HepG2 (cell line): ENCODE measurements at regions not wholly inside any gene's neighbourhood (a gene's known extent, or its start where the extent isn't known, plus 50 kb on each side); places are given as distances from the start of the nearest gene placed in this dataset.

Experiments
- ATAC-seq: fragments of 200-7000 bp; cut with Tn5 transposase; 3 replicates; pipeline ENCODE4 v1.9.1; 2020; ENCODE audit warnings: mild to moderate bottlenecking, moderate library complexity
- BruUV-seq: library from RNA; stranded (reverse); fragments of 400-500 nt; replicated peaks from 2 replicates; lab custom pipeline; 2021; lab: Mats Ljungman, UMichigan
- CTCF ChIA-PET: fragments of 300-600 bp; formaldehyde crosslinking; extraction: SDS; loops from one replicate; lab custom pipeline; 2021; ENCODE audit warnings: low total read pairs, inconsistent platforms, low intra/inter-chr PET ratio; lab: Yijun Ruan, JAX
- POLR2A ChIA-PET: fragments of 350-600 bp; sonication (Branson Sonifier 250); formaldehyde crosslinking; loops from one replicate; lab custom pipeline; 2020; ENCODE audit warnings: antibody characterized with exemption, inconsistent platforms; lab: Yijun Ruan, JAX
- DNase-seq: peaks from one replicate; pipeline ENCODE4 v3.0.0-alpha.2; 2015; ENCODE audit warnings: low spot score
- FAIRE-seq: peaks from 3 replicates; lab custom pipeline; 2011; peaks lifted over from hg19 to GRCh38; lab: Jason Lieb, UNC
- H2AFZ ChIP-seq: one replicate; pipeline ENCODE4 v1.6.1; 2011; ENCODE audit warnings: low read length, inconsistent platforms
- H3K27ac ChIP-seq: fragments of 300-600 bp; 3 replicates; pipeline ENCODE4 v1.8.0; 2011; ENCODE audit warnings: mixed run types, mild to moderate bottlenecking, mixed read lengths, low read length, inconsistent platforms; ENCODE audit not compliant: insufficient read depth; ENCODE audit errors: extremely low read length
- H3K27me3 ChIP-seq, 2 experiments: fragments of 200-600 bp in 1 of 2; 2 replicates in 1 of 2; 3 replicates in 1 of 2; pipeline versions ENCODE4 v1.6.0 to v1.8.0; 2011; ENCODE audit warnings: low read length in 2 of 2, mild to moderate bottlenecking in 2 of 2, moderate library complexity in 2 of 2, inconsistent platforms in 1 of 2; ENCODE audit not compliant: insufficient read depth in 2 of 2, control insufficient read depth in 1 of 2
- H3K36me3 ChIP-seq, 2 experiments: fragments of 200-600 bp in 1 of 2; replicated peaks in 1 of 2; 2 replicates in 1 of 2; 3 replicates in 1 of 2; pipeline versions ENCODE4 v1.5.1 to v1.8.0; 2011; ENCODE audit warnings: low read length in 2 of 2, inconsistent platforms in 1 of 2; ENCODE audit not compliant: insufficient read depth in 2 of 2, control insufficient read depth in 1 of 2
- H3K4me1 ChIP-seq: 2 replicates; pipeline ENCODE4 v1.5.1; 2012; ENCODE audit warnings: low read length, inconsistent platforms; ENCODE audit not compliant: insufficient read depth
- H3K4me2 ChIP-seq: 2 replicates; pipeline ENCODE4 v1.6.0; 2011; ENCODE audit warnings: low read depth, low read length, inconsistent platforms
- H3K4me3 ChIP-seq, 3 experiments: fragments of 200-600 bp in 1 of 3; sonication (generic), shearing (Covaris generic) in 1 of 3; replicated peaks in 1 of 3; 2 replicates each; pipeline ENCODE4 v1.5.1; 2011 to 2016; ENCODE audit warnings: low read length in 3 of 3, inconsistent platforms in 2 of 3, low read depth in 2 of 3, mild to moderate bottlenecking in 2 of 3, control low read depth in 1 of 3, mixed read lengths in 1 of 3; ENCODE audit not compliant: insufficient read depth in 1 of 3
- H3K79me2 ChIP-seq: one replicate; pipeline ENCODE4 v1.6.1; 2011; ENCODE audit warnings: low read length, inconsistent platforms; ENCODE audit not compliant: insufficient read depth
- H3K9ac ChIP-seq: 2 replicates; pipeline ENCODE4 v1.6.0; 2011; ENCODE audit warnings: mild to moderate bottlenecking, low read depth, low read length, inconsistent platforms; ENCODE audit not compliant: insufficient read depth
- H3K9me3 ChIP-seq: 2 replicates; pipeline ENCODE4 v1.5.1; 2012; ENCODE audit warnings: mild to moderate bottlenecking, low read length
- H4K20me1 ChIP-seq: 2 replicates; pipeline ENCODE4 v1.6.0; 2011; ENCODE audit warnings: inconsistent platforms, mild to moderate bottlenecking, low read length, moderate library complexity; ENCODE audit not compliant: insufficient read depth
- ATF7 ChIP-seq, 2 experiments: fragments of 450-650 bp in 1 of 2; sonication (generic) in 1 of 2; formaldehyde crosslinking in 1 of 2; IDR thresholded peaks; 2 replicates each; pipeline versions ENCODE4 v1.4.0 to v1.6.1; 2016 to 2020; ENCODE audit warnings: antibody characterized with exemption in 1 of 2, mild to moderate bottlenecking in 1 of 2, missing genetic modification reagents in 1 of 2
- CREB1 ChIP-seq, 2 experiments: fragments of 450-650 bp in 1 of 2; IDR thresholded peaks; 2 replicates each; pipeline ENCODE4 v1.6.1; 2016 to 2017; ENCODE audit warnings: control low read depth in 1 of 2, mild to moderate bottlenecking in 1 of 2, missing compliant biosample characterization in 1 of 2, missing genetic modification characterization in 1 of 2
- EP300 ChIP-seq, 3 experiments: sonication (generic) in 1 of 3; formaldehyde crosslinking in 1 of 3; IDR thresholded peaks; 2 replicates each; pipeline versions ENCODE4 v1.5.1 to v1.6.1; 2011 to 2020; ENCODE audit warnings: low read depth in 2 of 3, low read length in 2 of 3, borderline replicate concordance in 1 of 3, improper control_type of control experiment in 1 of 3, mild to moderate bottlenecking in 1 of 3, missing genetic modification reagents in 1 of 3, moderate library complexity in 1 of 3
- ETS1 ChIP-seq: sonication (generic); formaldehyde crosslinking; IDR thresholded peaks from 2 replicates; pipeline ENCODE4 v1.4.0; 2020; ENCODE audit warnings: missing genetic modification reagents
- IKZF1 ChIP-seq: fragments of 450-650 bp; IDR thresholded peaks from 2 replicates; pipeline ENCODE4 v1.7.1; 2016
- NBN ChIP-seq: fragments of 450-650 bp; conservative IDR thresholded peaks from 2 replicates; pipeline ENCODE4 v1.6.1; 2017
- PHB2 ChIP-seq: fragments of 450-650 bp; IDR thresholded peaks from 2 replicates; pipeline ENCODE4 v1.6.1; 2018; ENCODE audit not compliant: partially characterized antibody
- SALL2 ChIP-seq: sonication (generic); formaldehyde crosslinking; IDR thresholded peaks from 2 replicates; pipeline ENCODE4 v1.8.1; 2023; ENCODE audit warnings: mild to moderate bottlenecking, missing genetic modification reagents, inconsistent platforms
- SMARCE1 ChIP-seq: fragments of 450-650 bp; IDR thresholded peaks from 2 replicates; pipeline ENCODE4 v1.6.1; 2017; ENCODE audit warnings: borderline replicate concordance
- ZBTB42 ChIP-seq: sonication (generic); formaldehyde crosslinking; IDR thresholded peaks from 2 replicates; pipeline ENCODE4 v1.5.0; 2020; ENCODE audit warnings: mild to moderate bottlenecking, missing genetic modification reagents
- ZFP41 ChIP-seq: sonication (generic); formaldehyde crosslinking; IDR thresholded peaks from 2 replicates; pipeline ENCODE4 v1.4.0; 2020; ENCODE audit warnings: mild to moderate bottlenecking, missing genetic modification reagents, borderline replicate concordance
- ZNF33A ChIP-seq: sonication (generic); formaldehyde crosslinking; IDR thresholded peaks from 2 replicates; pipeline ENCODE4 v1.5.1; 2020; ENCODE audit warnings: missing genetic modification reagents, mild to moderate bottlenecking, moderate library complexity, borderline replicate concordance
- ZNF614 ChIP-seq: IDR thresholded peaks from 2 replicates; pipeline ENCODE4 v1.6.1; 2018; ENCODE audit warnings: missing biosample characterization, missing genetic modification reagents, inconsistent platforms, borderline replicate concordance
- ZNF782 ChIP-seq: sonication (generic); formaldehyde crosslinking; IDR thresholded peaks from 2 replicates; pipeline ENCODE4 v1.4.0; 2020; ENCODE audit warnings: missing genetic modification reagents, mild to moderate bottlenecking, borderline replicate concordance
- ZNF784 ChIP-seq: sonication (generic); formaldehyde crosslinking; IDR thresholded peaks from 2 replicates; pipeline ENCODE4 v1.5.1; 2020; ENCODE audit warnings: missing genetic modification reagents, mild to moderate bottlenecking, borderline replicate concordance
- WGBS: methylation state at CpG from one replicate; pipeline ENCODE4 v1.1.6; 2017; ENCODE audit warnings: low lambda C conversion rate; 5-methylcytosine and 5-hydroxymethylcytosine counted together
- in situ Hi-C: cut with HindIII; loops from 2 replicates; pipeline ENCODE4 v1.10.0; 2017; ENCODE audit warnings: low pct_unique_long_range_greater_than_20kb; ENCODE audit not compliant: extremely low pct_ligation_motif_present
- intact Hi-C: fragments of 100-400 bp; cut with micrococcal nuclease; formaldehyde crosslinking; loops from one replicate; pipeline ENCODE4 v1.10.0; 2022; ENCODE audit not compliant: unreplicated experiment
- TF ChIP-seq, protein P1 (sequence below): fragments of 450-650 bp; IDR thresholded peaks from 2 replicates; pipeline ENCODE4 v1.6.1; 2016
- TF ChIP-seq, protein P2 (sequence below): sonication (generic); formaldehyde crosslinking; IDR thresholded peaks from 2 replicates; pipeline ENCODE4 v1.5.1; 2020; ENCODE audit warnings: mild to moderate bottlenecking, missing genetic modification reagents, moderate library complexity

DNA sequence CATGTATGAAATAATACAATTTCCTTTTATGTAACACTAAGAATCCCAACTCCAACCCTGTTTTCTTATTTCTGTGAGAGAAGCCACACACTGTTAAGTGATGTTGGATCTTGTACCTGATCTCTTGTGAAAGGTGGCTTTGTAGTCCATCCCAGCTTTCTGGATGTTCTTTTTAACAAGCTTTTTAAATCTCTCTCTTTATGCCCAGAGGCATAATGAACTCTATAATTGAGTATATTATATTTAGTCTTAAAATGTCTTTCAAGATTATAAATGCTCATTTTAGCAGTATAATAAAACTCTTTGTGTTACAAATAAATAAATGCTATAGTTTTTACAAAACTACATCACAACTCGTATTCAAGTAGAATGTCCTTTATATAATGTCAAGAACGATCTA is 922.1 kb downstream of the EPHA7 start:
- BruUV-seq = no TSS peak
- ATAC-seq = no peak
- intact Hi-C loops = no loop called here
- no peaks in the 10 kb centered on the region for H3K9me3 ChIP-seq
- no peak overlapping the region for H2AFZ ChIP-seq
- no peaks in the 10 kb centered on the region for H3K27me3 ChIP-seq
- H3K79me2 ChIP-seq = no peaks in the 10 kb centered on the region
- H3K27ac ChIP-seq = no peak overlapping the region
- no peak overlapping the region for H3K4me3 ChIP-seq
- 1% methylated on average over 2 of the region's 2 CpGs for WGBS
- no peaks in the 10 kb centered on the region for H3K4me1 ChIP-seq
- in situ Hi-C loops = no loop called here
- no peaks in the 10 kb centered on the region for H3K36me3 ChIP-seq
- FAIRE-seq = no peak
- no peaks in the 10 kb centered on the region for H4K20me1 ChIP-seq
- POLR2A ChIA-PET = no interaction called here
- H3K4me2 ChIP-seq = no peak overlapping the region
- DNase-seq = no peak
- H3K9ac ChIP-seq = no peak overlapping the region
- CTCF ChIA-PET = no interaction called here
- TF ChIP-seq, protein P1, sequence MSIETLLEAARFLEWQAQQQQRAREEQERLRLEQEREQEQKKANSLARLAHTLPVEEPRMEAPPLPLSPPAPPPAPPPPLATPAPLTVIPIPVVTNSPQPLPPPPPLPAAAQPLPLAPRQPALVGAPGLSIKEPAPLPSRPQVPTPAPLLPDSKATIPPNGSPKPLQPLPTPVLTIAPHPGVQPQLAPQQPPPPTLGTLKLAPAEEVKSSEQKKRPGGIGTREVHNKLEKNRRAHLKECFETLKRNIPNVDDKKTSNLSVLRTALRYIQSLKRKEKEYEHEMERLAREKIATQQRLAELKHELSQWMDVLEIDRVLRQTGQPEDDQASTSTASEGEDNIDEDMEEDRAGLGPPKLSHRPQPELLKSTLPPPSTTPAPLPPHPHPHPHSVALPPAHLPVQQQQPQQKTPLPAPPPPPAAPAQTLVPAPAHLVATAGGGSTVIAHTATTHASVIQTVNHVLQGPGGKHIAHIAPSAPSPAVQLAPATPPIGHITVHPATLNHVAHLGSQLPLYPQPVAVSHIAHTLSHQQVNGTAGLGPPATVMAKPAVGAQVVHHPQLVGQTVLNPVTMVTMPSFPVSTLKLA = no peak
- TF ChIP-seq, protein P2, sequence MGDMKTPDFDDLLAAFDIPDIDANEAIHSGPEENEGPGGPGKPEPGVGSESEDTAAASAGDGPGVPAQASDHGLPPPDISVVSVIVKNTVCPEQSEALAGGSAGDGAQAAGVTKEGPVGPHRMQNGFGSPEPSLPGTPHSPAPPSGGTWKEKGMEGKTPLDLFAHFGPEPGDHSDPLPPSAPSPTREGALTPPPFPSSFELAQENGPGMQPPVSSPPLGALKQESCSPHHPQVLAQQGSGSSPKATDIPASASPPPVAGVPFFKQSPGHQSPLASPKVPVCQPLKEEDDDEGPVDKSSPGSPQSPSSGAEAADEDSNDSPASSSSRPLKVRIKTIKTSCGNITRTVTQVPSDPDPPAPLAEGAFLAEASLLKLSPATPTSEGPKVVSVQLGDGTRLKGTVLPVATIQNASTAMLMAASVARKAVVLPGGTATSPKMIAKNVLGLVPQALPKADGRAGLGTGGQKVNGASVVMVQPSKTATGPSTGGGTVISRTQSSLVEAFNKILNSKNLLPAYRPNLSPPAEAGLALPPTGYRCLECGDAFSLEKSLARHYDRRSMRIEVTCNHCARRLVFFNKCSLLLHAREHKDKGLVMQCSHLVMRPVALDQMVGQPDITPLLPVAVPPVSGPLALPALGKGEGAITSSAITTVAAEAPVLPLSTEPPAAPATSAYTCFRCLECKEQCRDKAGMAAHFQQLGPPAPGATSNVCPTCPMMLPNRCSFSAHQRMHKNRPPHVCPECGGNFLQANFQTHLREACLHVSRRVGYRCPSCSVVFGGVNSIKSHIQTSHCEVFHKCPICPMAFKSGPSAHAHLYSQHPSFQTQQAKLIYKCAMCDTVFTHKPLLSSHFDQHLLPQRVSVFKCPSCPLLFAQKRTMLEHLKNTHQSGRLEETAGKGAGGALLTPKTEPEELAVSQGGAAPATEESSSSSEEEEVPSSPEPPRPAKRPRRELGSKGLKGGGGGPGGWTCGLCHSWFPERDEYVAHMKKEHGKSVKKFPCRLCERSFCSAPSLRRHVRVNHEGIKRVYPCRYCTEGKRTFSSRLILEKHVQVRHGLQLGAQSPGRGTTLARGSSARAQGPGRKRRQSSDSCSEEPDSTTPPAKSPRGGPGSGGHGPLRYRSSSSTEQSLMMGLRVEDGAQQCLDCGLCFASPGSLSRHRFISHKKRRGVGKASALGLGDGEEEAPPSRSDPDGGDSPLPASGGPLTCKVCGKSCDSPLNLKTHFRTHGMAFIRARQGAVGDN (CRISPR knock-in tag) = no peak
- TF ChIP-seq ZFP41 (CRISPR knock-in tag) (no peak), ZBTB42 (CRISPR knock-in tag) (no peak), NBN (no peak), ATF7 (IDR thresholded peaks at IDR 0.05) (no peak), ATF7 (CRISPR knock-in tag; IDR thresholded peaks at IDR 0.05) (no peak), ZNF784 (CRISPR knock-in tag) (no peak), SMARCE1 (no peak), ETS1 (CRISPR knock-in tag) (no peak), ZNF614 (CRISPR knock-in tag) (no peak), SALL2 (CRISPR knock-in tag) (no peak), CREB1 (IDR thresholded peaks at IDR 0.05) (no peak), CREB1 (CRISPR knock-in tag; IDR thresholded peaks at IDR 0.05) (no peak), EP300 (IDR thresholded peaks at IDR 0.05; ENCODE audit: low read depth in 2 of 2, low read length in 2 of 2) (no peak), EP300 (CRISPR knock-in tag; IDR thresholded peaks at IDR 0.05; ENCODE audit: borderline replicate concordance) (no peak), ZNF33A (CRISPR knock-in tag) (no peak), IKZF1 (no peak), ZNF782 (CRISPR knock-in tag) (no peak), PHB2 (no peak)
